Right lobe of liver (tissue), 4 donors: ENCODE measurements at regions not wholly inside any gene's neighbourhood (a gene's known extent, or its start where the extent isn't known, plus 50 kb on each side); places are given as distances from the start of the nearest gene placed in this dataset.

Experiments used
- CTCF ChIP-seq, 4 donors: fragments of 200-600 bp in 3 of 4; fragments of 450-650 bp in 1 of 4; IDR thresholded peaks; one replicate each; pipeline versions ENCODE4 v1.5.1 to v1.8.0; 2016 to 2022; ENCODE audit warnings: antibody characterized with exemption in 4 of 4, mild to moderate bottlenecking in 2 of 4
- POLR2A ChIP-seq: fragments of 450-650 bp; IDR thresholded peaks from one replicate; pipeline ENCODE4 v1.6.1; 2017; ENCODE audit warnings: antibody characterized with exemption, mild to moderate bottlenecking
- donor health status: DM: no; HTN: no; CAD: no.
- donor health status: DM: no; HTN: no; CAD: no.
- donor health status: DM: no; HTN: yes; CAD: no.

DNA sequence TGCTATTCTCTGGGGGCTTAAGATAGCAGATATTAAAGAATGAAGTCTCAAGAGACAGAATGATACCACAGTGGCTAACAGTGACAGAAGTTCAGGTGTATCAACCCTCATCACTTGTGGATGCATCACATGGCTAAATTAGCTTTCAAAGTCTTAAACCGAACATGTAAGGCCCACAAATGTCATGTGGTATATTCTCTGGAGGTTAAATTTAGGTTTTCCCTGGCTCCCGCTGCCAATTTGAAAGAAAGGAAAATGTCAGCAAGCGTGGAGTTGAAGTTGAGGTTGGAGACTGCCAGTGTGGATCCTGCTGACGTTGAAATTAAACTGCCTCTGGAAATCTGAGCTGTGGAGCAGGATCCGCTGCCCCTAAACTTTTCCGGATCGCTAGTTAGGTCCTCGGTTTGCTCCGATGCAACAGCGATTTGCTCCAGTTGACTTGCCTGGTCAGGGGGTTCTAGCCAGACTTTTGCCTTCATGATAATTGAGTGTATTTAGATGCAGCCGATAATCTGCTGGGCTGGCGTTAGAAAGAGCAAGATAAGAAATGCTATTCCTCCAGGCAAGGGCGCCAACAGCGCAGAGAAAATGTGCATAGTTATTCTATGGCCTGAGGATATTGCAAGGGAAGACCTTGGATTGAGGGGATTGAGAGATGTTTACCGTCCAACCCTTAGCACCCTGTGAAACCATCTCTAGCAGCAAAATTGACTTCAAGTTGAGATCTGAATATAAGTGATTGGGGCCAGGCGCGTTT lies 443.9 kb downstream of the TMEM114 start:
- TF ChIP-seq CTCF (IDR thresholded peaks at IDR 0.05) = no peak
- TF ChIP-seq POLR2A = no peak
